Tibial artery (tissue), 4 donors: ENCODE measurements at regions not wholly inside any gene's neighbourhood (a gene's known extent, or its start where the extent isn't known, plus 50 kb on each side); places are given as distances from the start of the nearest gene placed in this dataset.

Experiments used
- DNase-seq, 2 donors: peaks; one replicate each; pipeline ENCODE4 v3.0.0-alpha.2; 2019
- H3K27ac ChIP-seq, 2 donors: fragments of 200-600 bp; sonication (generic) in 1 of 2; 1 replicate in 1 of 2; 2 replicates in 1 of 2; pipeline ENCODE4 v1.5.1; 2018 to 2019; ENCODE audit warnings: mild to moderate bottlenecking in 1 of 2
- H3K27me3 ChIP-seq, 2 donors: fragments of 200-600 bp; sonication (generic) in 1 of 2; one replicate each; pipeline versions ENCODE4 v1.5.1 to v1.6.0; 2016 to 2019
- H3K36me3 ChIP-seq, 3 donors: fragments of 200-600 bp; sonication (generic) in 2 of 3; one replicate each; pipeline ENCODE4 v1.5.1; 2016 to 2019; ENCODE audit warnings: mild to moderate bottlenecking in 2 of 3
- H3K4me1 ChIP-seq, 4 donors: fragments of 200-600 bp; sonication (generic) in 2 of 4; 1 replicate in 3 of 4; 2 replicates in 1 of 4; pipeline ENCODE4 v1.5.1; 2016 to 2019
- H3K4me3 ChIP-seq, 2 donors: fragments of 200-600 bp; sonication (generic) in 1 of 2; 1 replicate in 1 of 2; 2 replicates in 1 of 2; pipeline ENCODE4 v1.5.1; 2018 to 2019; ENCODE audit warnings: mild to moderate bottlenecking in 2 of 2
- H3K9me3 ChIP-seq, 3 donors: fragments of 200-600 bp; sonication (generic) in 1 of 3; one replicate each; pipeline ENCODE4 v1.5.1; 2016 to 2019
- CTCF ChIP-seq, 2 experiments: fragments of 200-600 bp in 1 of 2; fragments of 450-650 bp in 1 of 2; IDR thresholded peaks; one replicate each; pipeline ENCODE4 v1.5.1; 2017 to 2019; ENCODE audit warnings: antibody characterized with exemption in 2 of 2, mild to moderate bottlenecking in 1 of 2, moderate library complexity in 1 of 2
- intact Hi-C: fragments of 100-400 bp; cut with DNase I; formaldehyde crosslinking; loops from one replicate; pipeline ENCODE4 v1.15.0; 2023; ENCODE audit warnings: low total_unique reads

GRCh38 chr9:18045326-18045725 is 428.6 kb upstream of the ADAMTSL1 start:
- H3K27ac ChIP-seq = no peak overlapping the region
- H3K27me3 ChIP-seq = no peaks in the 10 kb centered on the region
- H3K4me1 ChIP-seq = peaks cover 0 to 11% (median 1%) of the 10 kb centered on the region in 4 donors
- H3K9me3 ChIP-seq = no peaks in the 10 kb centered on the region
- intact Hi-C loops = no loop called here
- no peak for TF ChIP-seq CTCF (IDR thresholded peaks at IDR 0.05)
- H3K36me3 ChIP-seq = no peaks in the 10 kb centered on the region
- H3K4me3 ChIP-seq = no peak overlapping the region
- no peak for DNase-seq

- Histone ChIP-seq H3K36me3 (no peaks in the 10 kb centered on the region), H3K27me3 (no peaks in the 10 kb centered on the region), H3K4me3 (no peak overlapping the region), H3K27ac (no peak overlapping the region), H3K4me1 (peaks cover 0 to 4% (median under 1%) of the 10 kb centered on the region in 4 donors), H3K9me3 (no peaks in the 10 kb centered on the region)
- DNase-seq = no peak
- TF ChIP-seq CTCF (IDR thresholded peaks at IDR 0.05) = no peak
- intact Hi-C loops = no loop called here
Measured at GRCh38 chr9:18046068-18046467, 427.9 kb upstream of the ADAMTSL1 start.

- no peak overlapping the region for H3K27ac ChIP-seq
- intact Hi-C loops = no loop called here
- no peaks in the 10 kb centered on the region for H3K36me3 ChIP-seq
- H3K9me3 ChIP-seq = no peaks in the 10 kb centered on the region
- TF ChIP-seq CTCF (IDR thresholded peaks at IDR 0.05) = no peak
- DNase-seq = no peak
- H3K27me3 ChIP-seq = no peaks in the 10 kb centered on the region
- H3K4me3 ChIP-seq = no peak overlapping the region
- H3K4me1 ChIP-seq = peaks cover 0 to 8% (median 1%) of the 10 kb centered on the region in 4 donors
Measured at GRCh38 chr9:18051638-18052037, 422.3 kb upstream of the ADAMTSL1 start.

GRCh38 chr9:18052060-18052459 is 421.9 kb upstream of the ADAMTSL1 start:
- Histone ChIP-seq H3K27ac (no peak overlapping the region), H3K36me3 (no peaks in the 10 kb centered on the region), H3K4me3 (no peak overlapping the region), H3K4me1 (peaks cover 0 to 8% (median 1%) of the 10 kb centered on the region in 4 donors), H3K27me3 (no peaks in the 10 kb centered on the region), H3K9me3 (no peaks in the 10 kb centered on the region)
- DNase-seq = no peak
- intact Hi-C loops = no loop called here
- TF ChIP-seq CTCF (IDR thresholded peaks at IDR 0.05) = no peak

GRCh38 chr9:18056269-18056992 is 417.5 kb upstream of the ADAMTSL1 start:
- no peaks in the 10 kb centered on the region for H3K9me3 ChIP-seq
- H3K36me3 ChIP-seq = no peaks in the 10 kb centered on the region
- intact Hi-C loops = no loop called here
- DNase-seq = no peak
- TF ChIP-seq CTCF (IDR thresholded peaks at IDR 0.05) = no peak
- H3K4me1 ChIP-seq = peaks cover 0 to 32% (median 1%) of the 10 kb centered on the region in 4 donors
- no peak overlapping the region for H3K27ac ChIP-seq
- H3K27me3 ChIP-seq = no peaks in the 10 kb centered on the region
- no peak overlapping the region for H3K4me3 ChIP-seq
